AG04449 (cell line): ENCODE measurements at regions not wholly inside any gene's neighbourhood (a gene's known extent, or its start where the extent isn't known, plus 50 kb on each side); places are given as distances from the start of the nearest gene placed in this dataset.
"Not testable (repeated sequence)": the region's sequence is repeated elsewhere in the genome, so short reads cannot be mapped to it uniquely, and the experiment has no call there.

ENCODE experiments used
- CTCF ChIA-PET: fragments of 350-600 bp; formaldehyde crosslinking; extraction: SDS; loops from one replicate; lab custom pipeline; 2021; ENCODE audit warnings: antibody characterized with exemption; lab: Yijun Ruan, JAX
- POLR2A ChIA-PET: fragments of 400-600, 350-600 bp; formaldehyde crosslinking; extraction: SDS; loops from one replicate; lab custom pipeline; 2020; ENCODE audit warnings: antibody characterized with exemption, inconsistent platforms; lab: Yijun Ruan, JAX
- DNase-seq: peaks from one replicate; pipeline ENCODE4 v3.0.0-alpha.2; 2010; ENCODE audit warnings: low read depth, low spot score
- H3K4me3 ChIP-seq: 2 replicates; pipeline ENCODE4 v1.5.1; 2011; ENCODE audit warnings: low read depth, mild to moderate bottlenecking, control low read depth, low read length
- TF ChIP-seq, protein P1 (sequence below): IDR thresholded peaks from one replicate; pipeline ENCODE4 v1.5.1; 2011; ENCODE audit warnings: mild to moderate bottlenecking, moderate library complexity, low read length, control low read depth, inconsistent platforms; ENCODE audit not compliant: insufficient read depth; ENCODE audit errors: missing control alignments

DNA sequence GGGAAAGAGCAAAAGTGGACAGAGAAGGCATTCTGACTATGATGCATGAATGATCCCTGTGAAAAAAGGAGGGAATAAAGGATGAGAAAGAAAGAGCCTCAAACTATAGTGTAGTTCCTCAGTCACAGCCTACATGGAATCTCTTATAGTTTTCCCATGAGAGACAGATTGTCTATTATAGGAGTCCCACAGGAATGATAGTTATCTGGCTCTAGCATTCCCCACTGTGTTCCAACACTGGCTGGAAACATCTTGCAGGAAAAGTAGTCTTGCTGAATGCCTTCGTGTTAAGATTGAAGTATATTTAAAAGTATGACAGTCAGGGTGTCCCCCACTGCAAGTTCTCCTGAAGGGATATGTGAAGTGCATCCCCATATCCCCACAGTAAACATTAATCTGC lies 641.5 kb upstream of the NECTIN3 start:
- TF ChIP-seq, protein P1, sequence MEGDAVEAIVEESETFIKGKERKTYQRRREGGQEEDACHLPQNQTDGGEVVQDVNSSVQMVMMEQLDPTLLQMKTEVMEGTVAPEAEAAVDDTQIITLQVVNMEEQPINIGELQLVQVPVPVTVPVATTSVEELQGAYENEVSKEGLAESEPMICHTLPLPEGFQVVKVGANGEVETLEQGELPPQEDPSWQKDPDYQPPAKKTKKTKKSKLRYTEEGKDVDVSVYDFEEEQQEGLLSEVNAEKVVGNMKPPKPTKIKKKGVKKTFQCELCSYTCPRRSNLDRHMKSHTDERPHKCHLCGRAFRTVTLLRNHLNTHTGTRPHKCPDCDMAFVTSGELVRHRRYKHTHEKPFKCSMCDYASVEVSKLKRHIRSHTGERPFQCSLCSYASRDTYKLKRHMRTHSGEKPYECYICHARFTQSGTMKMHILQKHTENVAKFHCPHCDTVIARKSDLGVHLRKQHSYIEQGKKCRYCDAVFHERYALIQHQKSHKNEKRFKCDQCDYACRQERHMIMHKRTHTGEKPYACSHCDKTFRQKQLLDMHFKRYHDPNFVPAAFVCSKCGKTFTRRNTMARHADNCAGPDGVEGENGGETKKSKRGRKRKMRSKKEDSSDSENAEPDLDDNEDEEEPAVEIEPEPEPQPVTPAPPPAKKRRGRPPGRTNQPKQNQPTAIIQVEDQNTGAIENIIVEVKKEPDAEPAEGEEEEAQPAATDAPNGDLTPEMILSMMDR, result no peak
- DNase-seq, result no peak

DNA sequence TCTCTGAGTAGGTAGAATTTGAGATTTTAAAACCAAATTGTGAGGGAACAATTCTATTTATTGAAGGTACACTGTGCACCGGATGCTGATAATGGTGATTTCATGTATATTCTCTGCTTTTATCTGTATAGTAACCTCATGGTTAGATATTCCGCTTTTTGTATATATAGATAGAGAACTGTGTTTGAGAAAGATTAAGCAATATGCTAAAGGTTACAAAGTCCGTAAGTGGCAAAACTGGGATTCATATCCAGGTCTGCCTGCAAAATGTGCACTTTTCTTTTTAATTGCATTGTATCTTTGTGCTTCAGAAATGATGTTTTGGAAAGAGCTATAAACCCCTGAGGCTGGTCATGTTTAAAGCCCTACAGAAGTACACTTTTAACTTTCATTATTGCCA lies 635.4 kb upstream of the NECTIN3 start:
- TF ChIP-seq, protein P1, result no peak
- ChIA-PET CTCF (no interaction called here), POLR2A (interaction anchor here (0.5 kb wide), 1 partner anchor 113 kb away, joined by 3 read pairs; no protein-coding TSS in a partner anchor)
- no peak for DNase-seq
- H3K4me3 ChIP-seq, result no peak overlapping the region

More for the DNA sequence above, 641.5 kb upstream of the NECTIN3 start:
- CTCF ChIA-PET, result no interaction called here
- POLR2A ChIA-PET, result no interaction called here
- no peak overlapping the region for H3K4me3 ChIP-seq

DNA sequence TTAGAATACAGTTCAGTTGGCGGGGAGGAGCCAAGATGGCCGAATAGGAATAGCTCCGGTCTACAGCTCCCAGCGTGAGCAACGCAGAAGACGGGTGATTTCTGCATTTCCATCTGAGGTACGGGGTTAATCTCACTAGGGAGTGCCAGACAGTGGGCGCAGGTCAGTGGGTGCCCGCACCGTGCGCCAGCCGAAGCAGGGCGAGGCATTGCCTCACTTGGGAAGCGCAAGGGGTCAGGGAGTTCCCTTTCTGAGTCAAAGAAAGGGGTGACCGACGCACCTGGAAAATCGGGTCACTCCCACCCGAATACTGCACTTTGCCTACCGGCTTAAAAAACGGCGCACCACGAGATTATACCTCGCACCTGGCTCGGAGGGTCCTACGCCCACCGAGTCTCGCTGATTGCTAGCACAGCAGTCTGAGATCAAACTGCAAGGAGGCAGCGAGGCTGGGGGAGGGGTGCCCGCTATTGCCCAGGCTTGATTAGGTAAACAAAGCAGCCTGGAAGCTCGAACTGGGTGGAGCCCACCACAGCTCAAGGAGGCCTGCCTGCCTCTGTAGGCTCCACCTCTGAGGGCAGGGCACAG lies 631.5 kb upstream of the NECTIN3 start:
- CTCF ChIA-PET, H3K4me3 ChIP-seq, POLR2A ChIA-PET, DNase-seq: not testable (repeated sequence)

DNA sequence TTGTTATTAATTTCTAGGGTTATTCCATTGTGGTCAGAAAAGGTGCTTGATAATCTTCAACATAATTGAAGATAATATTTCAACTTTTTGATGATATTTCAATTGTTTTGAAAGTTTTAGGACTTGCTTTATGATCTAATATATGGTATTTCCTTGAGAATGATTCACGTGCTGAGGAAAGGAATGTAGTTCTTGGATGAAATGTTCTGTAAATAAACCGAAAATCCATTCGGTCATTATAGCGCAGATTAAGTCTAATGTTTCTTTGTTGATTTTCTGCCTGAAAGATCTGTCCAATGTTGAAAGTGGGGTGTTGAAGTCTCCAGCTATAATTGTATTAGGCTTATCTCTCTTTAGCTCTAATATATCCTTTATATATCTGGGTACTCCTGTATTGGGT lies 617.5 kb upstream of the NECTIN3 start:
- TF ChIP-seq, protein P1, result no peak
- DNase-seq, result no peak
- POLR2A ChIA-PET, result no interaction called here
- H3K4me3 ChIP-seq, result no peak overlapping the region
- CTCF ChIA-PET, result no interaction called here

DNA sequence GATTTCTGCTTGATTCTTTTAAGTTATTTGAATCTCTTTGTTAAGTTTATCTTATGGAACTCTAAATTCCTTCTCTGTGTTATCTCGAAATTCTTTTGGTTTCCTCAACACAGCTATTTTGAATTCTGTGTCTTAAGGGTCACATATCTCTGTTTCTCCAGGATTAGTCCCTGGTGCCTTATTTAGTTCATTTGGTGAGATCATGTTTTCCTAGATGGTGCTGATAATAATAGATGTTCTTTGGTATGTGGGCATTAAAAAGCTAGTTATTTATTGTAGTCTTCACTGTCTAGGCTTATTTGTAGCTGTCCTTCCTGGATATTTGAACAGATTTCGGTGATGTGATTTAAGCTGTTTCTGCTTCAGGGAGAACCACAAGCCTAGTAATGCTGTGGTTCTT lies 615.6 kb upstream of the NECTIN3 start:
- TF ChIP-seq, protein P1, result no peak
- POLR2A ChIA-PET, result no interaction called here
- no peak overlapping the region for H3K4me3 ChIP-seq
- no peak for DNase-seq
- CTCF ChIA-PET, result interaction anchor here (1.0 kb wide), 1 partner anchor 11 kb away, joined by 3 read pairs; no protein-coding TSS in a partner anchor

DNA sequence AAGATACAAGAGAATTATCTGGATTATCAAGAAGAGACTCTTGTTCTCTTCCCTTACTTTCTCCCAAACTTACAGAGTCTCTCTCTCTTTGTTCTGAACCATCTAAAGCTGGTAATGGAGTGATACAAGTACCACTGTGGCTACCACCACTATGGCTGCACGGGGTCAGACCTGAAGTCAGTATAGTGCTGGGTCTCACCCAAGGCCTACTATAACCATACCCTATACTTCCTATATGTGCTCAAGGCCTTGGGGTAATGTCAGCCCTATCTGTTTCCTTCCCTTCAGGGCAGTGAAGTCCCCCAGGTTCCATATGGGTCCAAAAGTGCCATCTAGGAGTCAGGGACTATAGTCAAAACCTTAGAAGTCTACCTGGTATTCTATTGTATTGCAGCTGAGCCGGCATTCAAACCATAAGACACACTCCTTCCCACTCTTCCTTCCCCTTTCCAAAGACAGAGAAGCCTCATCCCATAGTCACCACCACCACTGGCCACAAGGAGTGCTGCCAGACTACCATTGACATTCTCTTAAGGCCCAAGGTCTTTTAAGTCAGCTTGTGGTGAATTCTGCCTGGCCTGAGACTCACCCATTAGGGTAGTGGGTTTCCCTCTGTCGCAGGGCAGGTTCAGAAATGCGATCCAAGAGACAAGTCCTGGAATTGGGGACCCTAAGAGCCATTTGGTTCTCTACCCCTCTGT lies 615.0 kb upstream of the NECTIN3 start:
- ChIA-PET CTCF (interaction anchor here (1.0 kb wide), 1 partner anchor 10 kb away, joined by 3 read pairs; no protein-coding TSS in a partner anchor), POLR2A (no interaction called here)
- TF ChIP-seq, protein P1, result no peak
- H3K4me3 ChIP-seq, result no peak overlapping the region
- no peak for DNase-seq

DNA sequence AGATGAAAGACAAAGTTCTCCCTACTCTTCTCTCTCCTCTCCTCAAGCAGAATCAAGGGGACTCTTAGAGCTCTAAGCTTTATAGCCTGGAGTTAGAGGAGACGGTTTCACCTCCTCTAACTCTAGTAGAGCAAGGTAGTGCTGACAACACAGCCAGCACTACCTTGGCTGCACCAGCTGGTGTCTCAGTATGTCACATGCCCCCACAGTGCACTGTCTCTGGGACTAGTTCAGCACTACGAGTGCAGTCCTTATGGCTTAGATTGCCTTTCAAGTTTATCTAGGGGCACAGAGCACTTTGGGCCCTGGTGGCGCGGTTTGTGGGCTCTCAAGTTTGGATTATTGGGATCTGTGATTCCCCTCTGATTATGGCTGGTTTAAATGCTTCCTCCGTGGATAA lies 614.1 kb upstream of the NECTIN3 start:
- H3K4me3 ChIP-seq, result no peak overlapping the region
- TF ChIP-seq, protein P1, result no peak
- ChIA-PET CTCF (no interaction called here), POLR2A (no interaction called here)
- DNase-seq, result no peak
